IPS-18c (cell line): ENCODE measurements at regions not wholly inside any gene's neighbourhood (a gene's known extent, or its start where the extent isn't known, plus 50 kb on each side); places are given as distances from the start of the nearest gene placed in this dataset.

Source experiments
- H3K4me3 ChIP-seq: 2 replicates; pipeline ENCODE4 v1.7.0; 2013; ENCODE audit warnings: low read depth, mild to moderate bottlenecking, low read length, moderate library complexity; ENCODE audit not compliant: insufficient read depth
- H3K9me3 ChIP-seq: one replicate; pipeline ENCODE4 v1.6.1; 2013; ENCODE audit warnings: mild to moderate bottlenecking, low read length, moderate library complexity; ENCODE audit not compliant: control insufficient read depth, insufficient read depth

DNA sequence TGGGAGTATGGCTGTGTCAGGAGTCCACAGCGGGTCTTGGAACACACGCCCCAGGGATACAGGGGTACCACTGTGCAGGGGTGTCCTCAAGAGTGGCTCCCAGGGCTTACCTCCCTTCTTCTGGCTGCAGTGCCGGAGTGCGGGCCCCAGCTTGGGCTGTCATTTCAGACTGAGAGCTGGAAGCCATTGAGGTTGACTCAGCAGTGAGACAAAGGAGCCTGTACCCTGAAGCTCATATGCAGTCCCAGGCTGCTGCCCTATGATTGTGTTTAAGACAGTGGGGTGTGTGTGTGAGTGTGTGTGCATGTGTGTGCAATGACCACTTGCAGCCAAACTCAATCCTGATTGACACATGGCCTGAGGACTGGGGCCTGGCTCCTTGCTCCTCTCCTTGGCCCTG, 167.7 kb upstream of the AFDN start:
- Histone ChIP-seq H3K9me3 (no peaks in the 10 kb centered on the region), H3K4me3 (no peak overlapping the region)

GRCh38 chr6:167660424-167660823, 166.3 kb upstream of the AFDN start:
- H3K9me3 ChIP-seq = no peaks in the 10 kb centered on the region
- no peak overlapping the region for H3K4me3 ChIP-seq

DNA sequence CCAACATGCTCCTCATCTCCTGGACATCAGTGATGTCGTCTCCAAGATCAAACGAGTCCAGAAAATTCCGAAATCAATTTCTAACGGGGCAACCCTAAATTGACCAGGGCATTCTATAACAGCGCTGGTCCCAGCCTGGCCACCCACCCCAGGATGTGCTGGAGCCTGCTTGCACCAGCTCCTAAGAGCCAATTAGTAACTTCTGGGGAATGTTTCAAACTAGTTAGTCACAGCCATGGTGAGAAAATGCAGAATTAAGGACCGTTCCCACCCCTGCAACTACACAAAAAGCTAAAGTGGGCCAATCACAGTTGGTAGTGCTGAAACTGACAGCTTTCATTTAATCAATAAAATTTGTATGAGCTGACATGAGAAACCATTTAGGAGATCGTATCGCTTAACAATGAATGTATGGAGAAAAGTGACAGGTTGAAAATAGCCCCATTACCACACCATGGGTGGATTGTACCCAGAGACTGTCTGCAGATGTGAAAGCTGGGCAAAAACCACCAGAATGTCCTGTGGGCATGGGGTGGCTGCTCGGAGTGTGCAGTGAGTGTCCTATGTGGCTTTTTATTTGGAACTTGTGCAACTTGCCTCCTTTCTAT, 165.7 kb upstream of the AFDN start:
- no peaks in the 10 kb centered on the region for H3K9me3 ChIP-seq
- H3K4me3 ChIP-seq = no peak overlapping the region

DNA sequence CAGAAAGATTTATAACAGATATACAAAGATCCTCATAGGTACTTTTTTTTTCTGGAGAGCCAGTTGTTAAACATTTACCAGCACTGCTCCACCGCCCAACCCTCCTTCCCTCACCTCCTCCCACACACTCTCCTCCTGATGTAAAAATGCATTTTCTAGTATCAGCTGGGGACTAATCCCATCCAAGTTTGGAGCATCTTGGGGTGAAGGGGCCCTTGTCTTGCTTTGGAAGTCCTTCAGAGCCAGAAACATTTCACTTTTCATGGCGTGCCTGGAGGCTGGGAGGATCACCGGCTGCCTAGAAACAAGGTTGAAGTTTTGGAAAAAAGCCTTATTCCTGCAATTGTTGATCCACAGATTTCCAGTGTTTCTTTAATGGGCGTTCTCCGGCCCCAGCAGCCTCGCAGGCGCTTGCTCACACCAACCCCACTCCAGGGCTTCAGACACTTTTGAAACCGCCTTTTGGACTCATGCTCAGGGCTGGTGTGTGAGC, 165.1 kb upstream of the AFDN start:
- H3K9me3 ChIP-seq = no peaks in the 10 kb centered on the region
- no peak overlapping the region for H3K4me3 ChIP-seq

DNA sequence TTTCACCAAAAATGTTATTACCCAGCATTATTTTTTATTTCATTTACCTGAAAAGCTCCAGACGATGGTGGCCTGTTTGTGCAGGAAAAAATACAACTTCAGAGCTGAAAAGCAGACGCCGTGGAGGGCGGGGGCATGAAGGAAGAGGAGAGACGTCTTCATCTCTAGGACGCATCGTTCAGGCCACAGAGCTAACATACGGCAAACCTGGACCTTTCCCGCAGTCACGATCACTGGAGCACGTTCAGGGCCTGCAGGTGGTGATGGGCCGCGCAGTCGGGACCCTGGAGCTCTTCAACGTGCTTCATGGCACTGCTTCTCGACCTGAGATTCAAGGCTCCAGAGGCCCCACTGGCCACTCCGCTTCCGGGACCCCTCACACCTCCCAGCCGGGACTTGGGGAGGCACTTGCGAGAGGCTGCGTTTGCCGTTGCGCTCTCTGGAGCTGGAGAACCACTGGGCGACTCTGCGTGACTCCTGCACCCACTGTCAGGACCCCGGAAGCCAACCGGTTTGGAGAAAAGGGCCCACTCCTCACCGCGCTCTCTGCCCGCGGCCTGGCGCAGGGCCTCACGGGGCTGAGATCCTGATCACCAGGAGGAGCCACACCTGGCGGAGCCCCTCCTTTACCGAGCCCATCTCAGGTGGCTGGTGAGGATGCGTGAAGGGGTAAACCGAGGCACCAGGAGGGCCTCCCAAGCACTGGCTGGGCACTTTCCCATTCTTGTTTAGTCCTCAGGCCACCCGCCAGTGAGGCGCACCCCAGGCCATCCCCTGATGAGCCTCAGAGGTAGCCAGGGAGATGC, 164.4 kb upstream of the AFDN start:
- no peak overlapping the region for H3K4me3 ChIP-seq
- H3K9me3 ChIP-seq = no peaks in the 10 kb centered on the region

DNA sequence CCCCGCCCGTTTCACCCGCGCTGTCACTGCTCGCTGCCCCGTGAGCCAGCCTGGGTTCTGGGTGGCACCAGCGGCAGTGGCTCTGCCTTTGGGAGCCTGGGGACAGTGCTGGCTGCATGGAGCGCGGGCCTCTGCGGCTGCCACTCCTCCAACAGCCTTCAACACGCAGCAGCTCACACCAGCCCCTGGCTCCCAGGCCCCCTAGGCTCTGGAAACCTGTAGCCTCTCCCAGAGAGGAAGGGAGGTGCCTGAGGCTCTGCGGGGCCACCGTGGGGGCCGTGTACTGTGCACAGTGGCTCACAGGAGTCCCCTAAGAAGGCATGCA, 163.9 kb upstream of the AFDN start:
- Histone ChIP-seq H3K9me3 (no peaks in the 10 kb centered on the region), H3K4me3 (no peak overlapping the region)

DNA sequence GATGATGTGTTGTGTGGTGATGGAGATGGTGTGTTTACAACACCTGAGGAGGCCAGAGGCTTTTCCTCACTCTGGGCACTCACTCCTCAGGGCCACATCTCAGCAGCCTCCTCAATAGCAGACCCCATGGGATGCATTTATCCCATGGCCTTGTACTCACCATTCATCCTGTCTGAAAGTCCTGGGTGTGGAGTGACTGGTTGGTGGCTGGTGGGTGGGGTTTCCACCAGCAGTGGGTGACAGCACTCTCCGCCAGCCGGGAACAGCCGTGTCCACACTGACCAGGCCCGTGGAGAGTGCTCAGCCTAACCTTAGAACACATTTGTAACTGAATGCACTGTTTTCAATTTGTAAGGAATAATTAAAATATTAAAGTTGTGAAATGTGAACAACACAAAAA, 163.4 kb upstream of the AFDN start:
- Histone ChIP-seq H3K4me3 (no peak overlapping the region), H3K9me3 (no peaks in the 10 kb centered on the region)

DNA sequence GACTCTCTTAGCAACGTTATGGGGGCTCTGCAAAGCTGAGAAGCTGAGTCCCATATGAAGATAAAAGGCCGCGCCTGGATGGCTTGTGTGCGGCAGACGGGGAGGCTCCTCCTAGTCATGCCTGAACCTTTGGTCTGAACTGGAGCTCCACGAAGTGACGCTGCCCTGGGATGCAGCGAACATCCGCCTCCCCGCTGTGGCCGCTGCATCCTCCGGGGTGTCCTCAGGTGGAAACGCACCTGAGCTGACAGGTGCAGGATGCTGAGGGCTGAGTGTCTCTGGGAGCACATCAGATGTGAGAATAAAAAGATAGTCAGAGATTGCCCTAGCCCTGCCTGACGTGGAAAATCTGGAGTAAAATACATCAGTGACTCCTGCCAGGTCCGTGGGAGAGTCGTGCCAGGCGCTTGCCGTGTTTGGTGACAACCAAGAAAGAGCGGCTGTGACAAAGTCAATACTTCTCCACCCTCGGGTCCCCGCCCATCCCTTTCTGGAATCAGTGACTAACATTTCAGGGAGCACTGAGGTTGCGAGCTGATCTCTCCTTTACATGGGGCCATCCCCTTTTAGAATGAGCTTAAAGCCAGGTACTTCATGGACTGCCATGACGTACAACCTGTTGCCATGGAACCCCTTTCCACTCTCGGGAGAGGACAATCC, 162.8 kb upstream of the AFDN start:
- no peak overlapping the region for H3K4me3 ChIP-seq
- no peaks in the 10 kb centered on the region for H3K9me3 ChIP-seq

DNA sequence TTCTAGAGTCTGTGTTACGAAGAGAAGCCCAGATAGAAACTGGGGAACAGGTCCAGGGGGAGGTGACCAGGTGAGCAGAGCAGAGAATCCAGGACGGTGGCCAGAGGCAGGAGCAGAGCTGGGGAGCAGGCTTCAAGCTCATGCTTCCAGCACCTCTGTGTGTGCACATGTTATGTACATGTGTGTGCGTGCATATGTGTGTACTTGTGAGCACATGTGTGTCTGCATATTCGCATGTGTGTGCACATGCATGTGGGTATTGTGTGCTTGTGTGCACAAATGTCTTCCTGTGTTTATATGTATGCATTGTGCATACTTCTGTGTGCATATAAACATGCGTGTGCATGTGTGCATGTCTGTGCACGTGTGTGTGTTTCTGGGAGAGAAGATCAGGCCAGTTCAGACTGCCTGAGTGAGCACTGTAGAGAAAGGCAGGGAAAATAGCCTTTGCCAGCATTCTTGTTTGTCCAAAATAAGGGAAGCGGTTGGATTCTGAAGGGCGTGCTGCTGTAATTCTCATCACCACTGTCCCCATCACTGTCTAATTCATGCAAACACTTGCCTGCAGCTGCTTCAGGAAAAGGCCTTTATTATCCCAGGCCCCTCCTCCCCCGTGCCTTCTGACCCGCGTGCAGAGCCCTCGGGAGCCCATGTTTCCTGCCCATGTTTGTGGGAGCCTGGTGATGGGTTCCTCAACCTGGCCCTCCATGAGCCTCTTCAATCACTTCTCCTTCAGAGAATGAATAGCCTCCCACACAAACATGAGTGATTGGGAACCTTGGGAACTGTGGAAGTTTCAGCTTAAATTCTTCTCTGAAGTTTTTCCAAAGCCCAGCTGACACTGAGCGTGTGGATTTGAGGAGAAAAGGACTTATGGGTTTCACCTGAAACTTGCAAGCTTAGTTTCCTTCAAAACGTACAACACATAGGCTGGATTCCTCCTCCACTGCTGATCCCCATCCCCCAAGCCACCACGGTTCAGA, 161.7 kb upstream of the AFDN start:
- Histone ChIP-seq H3K4me3 (no peak overlapping the region), H3K9me3 (no peaks in the 10 kb centered on the region)

- H3K9me3 ChIP-seq = no peaks in the 10 kb centered on the region
Observed at GRCh38 chr6:167665698-167666330, 160.9 kb upstream of the AFDN start.

GRCh38 chr6:167666571-167667203, 160.0 kb upstream of the AFDN start:
- H3K9me3 ChIP-seq = peaks cover 2% of the 10 kb centered on the region
- no peak overlapping the region for H3K4me3 ChIP-seq

More at GRCh38 chr6:167665698-167666330, 160.9 kb upstream of the AFDN start:
- H3K4me3 ChIP-seq = no peak overlapping the region

DNA sequence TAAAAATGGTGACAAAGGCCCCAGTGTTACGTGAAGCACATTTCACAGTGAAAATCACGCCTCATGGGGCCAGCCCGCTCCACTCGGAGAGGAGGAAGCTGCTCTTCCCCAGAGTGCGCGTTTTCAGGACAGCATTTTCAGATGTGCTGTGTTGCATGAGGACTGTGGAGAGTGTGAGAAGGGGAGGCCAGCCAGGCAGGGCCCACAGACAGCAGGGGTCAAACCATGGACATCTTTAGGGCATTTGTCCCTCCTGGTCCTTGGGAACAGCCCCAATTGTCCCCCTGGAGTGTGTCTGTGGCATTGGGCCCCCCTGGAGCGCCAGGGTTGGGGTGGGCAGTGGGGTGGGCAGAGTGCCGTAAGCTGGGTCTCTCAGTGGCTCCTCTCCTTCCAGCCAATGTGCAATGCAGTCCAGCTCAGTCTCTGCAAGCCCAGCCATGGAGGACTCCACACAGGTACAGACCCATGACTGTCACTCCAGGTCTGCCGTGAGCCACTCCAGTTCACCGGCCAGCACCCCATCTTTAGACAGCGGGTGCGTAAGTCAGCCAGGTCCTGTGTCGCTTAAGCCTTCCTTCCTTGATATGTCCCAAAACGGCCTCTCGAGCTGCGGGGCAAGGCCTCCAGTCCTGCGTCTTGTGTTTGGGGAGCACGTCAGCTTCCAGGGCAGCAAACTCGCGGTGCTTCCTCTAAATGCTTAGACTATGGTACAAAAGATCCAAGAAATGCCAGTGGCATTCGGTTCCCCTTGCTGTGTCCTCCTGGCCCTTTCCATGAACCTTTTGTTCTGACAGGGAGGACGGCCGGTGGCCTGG, 159.3 kb upstream of the AFDN start:
- peaks cover 2% of the 10 kb centered on the region for H3K9me3 ChIP-seq

GRCh38 chr6:167668019-167668753, 158.5 kb upstream of the AFDN start:
- Histone ChIP-seq H3K4me3 (no peak overlapping the region), H3K9me3 (peaks cover 2% of the 10 kb centered on the region)

More for the DNA sequence above, 159.3 kb upstream of the AFDN start:
- H3K4me3 ChIP-seq = no peak overlapping the region

DNA sequence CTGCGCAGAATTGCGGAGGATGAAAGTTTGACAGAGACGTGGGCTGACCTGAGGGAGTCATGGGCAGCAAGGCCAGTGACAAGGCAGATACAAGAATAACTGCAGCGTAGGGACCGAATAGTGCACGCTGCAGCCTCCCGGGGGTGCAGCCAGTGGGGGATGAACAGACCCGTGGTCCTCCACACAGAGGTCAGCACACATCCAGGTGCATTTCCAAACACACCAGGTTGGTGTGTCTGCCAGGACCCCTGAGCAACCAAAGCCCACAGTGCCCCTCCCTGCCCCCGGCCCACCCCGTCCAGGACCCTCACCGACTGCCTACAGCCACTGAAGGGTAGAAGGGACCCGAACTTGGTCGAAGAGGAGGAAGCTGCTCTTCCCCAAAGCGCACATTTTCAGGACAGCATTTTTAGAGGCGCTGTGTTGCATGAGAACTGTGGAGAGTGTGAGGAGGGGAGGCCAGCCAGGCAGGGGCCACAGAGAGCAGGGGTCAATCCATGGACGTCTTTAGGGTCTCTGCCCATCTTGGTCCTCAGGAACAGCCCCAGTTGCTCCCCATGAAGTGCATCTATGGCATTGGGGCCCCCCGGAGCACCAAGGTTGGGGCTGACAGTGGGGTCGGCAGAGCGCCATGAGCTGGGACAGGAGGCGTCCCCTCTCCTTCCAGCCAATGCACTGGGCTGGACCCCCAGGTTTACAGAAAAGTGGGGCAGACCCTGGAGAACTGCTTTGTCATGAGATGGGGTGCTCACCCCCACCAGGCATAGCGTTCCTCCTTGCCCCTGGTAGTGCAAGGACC, 157.8 kb upstream of the AFDN start:
- Histone ChIP-seq H3K4me3 (no peak overlapping the region), H3K9me3 (peaks cover 2% of the 10 kb centered on the region)

DNA sequence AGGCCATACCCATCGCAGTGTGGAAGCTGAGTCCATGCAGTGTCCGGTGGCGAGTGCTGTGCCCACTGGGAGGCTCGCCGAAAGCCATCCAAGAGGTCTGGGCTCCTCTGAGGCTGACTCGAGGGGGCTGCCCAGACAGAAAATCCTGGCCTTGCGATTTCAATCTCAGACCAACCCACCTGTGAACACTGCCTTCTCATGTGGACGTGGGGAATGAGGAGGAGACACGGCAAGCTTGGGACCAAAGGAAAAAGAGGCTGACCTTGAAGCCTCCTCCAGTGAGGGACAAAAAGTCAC, 157.2 kb upstream of the AFDN start:
- Histone ChIP-seq H3K4me3 (no peak overlapping the region), H3K9me3 (peaks cover 2% of the 10 kb centered on the region)
